SK-N-SH treated with all-trans-retinoic acid at 6 μM for 48 hours (cell line): ENCODE measurements at regions not wholly inside any gene's neighbourhood (a gene's known extent, or its start where the extent isn't known, plus 50 kb on each side); places are given as distances from the start of the nearest gene placed in this dataset.

ENCODE experiments used
- ATAC-seq: fragments of 200-7000 bp; cut with Tn5 transposase; 3 replicates; pipeline ENCODE4 v1.9.1; 2020; ENCODE audit warnings: mild to moderate bottlenecking, moderate library complexity
- ARNTL ChIP-seq: fragments of 450-650 bp; formaldehyde crosslinking; IDR thresholded peaks from 2 replicates; pipeline ENCODE4 v1.5.0; 2020; ENCODE audit warnings: low read depth, mild to moderate bottlenecking, moderate library complexity, borderline replicate concordance
- BACH2 ChIP-seq: fragments of 250-450 bp; sonication (Bioruptor Pico); IDR thresholded peaks from 2 replicates; pipeline ENCODE4 v1.9.0; 2021; ENCODE audit warnings: mild to moderate bottlenecking, borderline replicate concordance
- CSDC2 ChIP-seq: fragments of 250-450 bp; sonication (Bioruptor Pico); IDR thresholded peaks from 2 replicates; pipeline ENCODE4 v1.5.0; 2020; ENCODE audit warnings: mild to moderate bottlenecking, moderate library complexity
- CSRNP3 ChIP-seq: fragments of 250-450 bp; sonication (Bioruptor Pico); IDR thresholded peaks from 2 replicates; pipeline ENCODE4 v1.5.1; 2021; ENCODE audit warnings: mild to moderate bottlenecking, moderate library complexity
- ESRRG ChIP-seq: fragments of 250-450 bp; sonication (Bioruptor Pico); IDR thresholded peaks from 2 replicates; pipeline ENCODE4 v1.6.1; 2021; ENCODE audit warnings: mild to moderate bottlenecking
- GLIS3 ChIP-seq: fragments of 250-450 bp; sonication (Bioruptor Pico); IDR thresholded peaks from 2 replicates; pipeline ENCODE4 v1.5.0; 2020; ENCODE audit warnings: mild to moderate bottlenecking, moderate library complexity
- ISL1 ChIP-seq: fragments of 250-450 bp; sonication (Bioruptor Pico); IDR thresholded peaks from 2 replicates; pipeline ENCODE4 v2.1.2; 2022; ENCODE audit warnings: mild to moderate bottlenecking, moderate library complexity
- OSR1 ChIP-seq: fragments of 250-450 bp; sonication (Bioruptor Pico); IDR thresholded peaks from 2 replicates; pipeline ENCODE4 v1.8.0; 2022; ENCODE audit warnings: moderate library complexity, mild to moderate bottlenecking, inconsistent platforms
- PATZ1 ChIP-seq: fragments of 250-450 bp; sonication (Bioruptor Pico); IDR thresholded peaks from 2 replicates; pipeline ENCODE4 v1.8.0; 2020; ENCODE audit warnings: mild to moderate bottlenecking, moderate library complexity, borderline replicate concordance
- POU6F1 ChIP-seq: fragments of 250-450 bp; sonication (Bioruptor Pico); IDR thresholded peaks from 2 replicates; pipeline ENCODE4 v1.8.0; 2021; ENCODE audit warnings: low read depth, mild to moderate bottlenecking, moderate library complexity, borderline replicate concordance
- PPARA ChIP-seq: fragments of 250-450 bp; sonication (Bioruptor Pico); IDR thresholded peaks from 2 replicates; pipeline ENCODE4 v1.5.0; 2020; ENCODE audit warnings: mild to moderate bottlenecking, borderline replicate concordance
- RARB ChIP-seq: fragments of 250-450 bp; sonication (Bioruptor Pico); IDR thresholded peaks from 2 replicates; pipeline ENCODE4 v1.8.0; 2021; ENCODE audit warnings: mild to moderate bottlenecking, moderate library complexity
- SNAI2 ChIP-seq: fragments of 250-450 bp; sonication (Bioruptor Pico); IDR thresholded peaks from 2 replicates; pipeline ENCODE4 v1.5.0; 2020; ENCODE audit warnings: mild to moderate bottlenecking, moderate library complexity
- TOX ChIP-seq: fragments of 250-450 bp; sonication (Bioruptor Pico); IDR thresholded peaks from 2 replicates; pipeline ENCODE4 v1.8.0; 2021; ENCODE audit warnings: mild to moderate bottlenecking, moderate library complexity, borderline replicate concordance
- TSHZ2 ChIP-seq: fragments of 250-450 bp; sonication (Bioruptor Pico); IDR thresholded peaks from 2 replicates; pipeline ENCODE4 v1.5.0; 2020; ENCODE audit warnings: mild to moderate bottlenecking, moderate library complexity
- ZC3H10 ChIP-seq: fragments of 250-450 bp; sonication (Bioruptor Pico); IDR thresholded peaks from 2 replicates; pipeline ENCODE4 v1.5.1; 2021; ENCODE audit warnings: mild to moderate bottlenecking, moderate library complexity
- ZFP3 ChIP-seq: fragments of 250-450 bp; sonication (Bioruptor Pico); IDR thresholded peaks from 2 replicates; pipeline ENCODE4 v1.5.0; 2020; ENCODE audit warnings: mild to moderate bottlenecking, moderate library complexity
- ZFP30 ChIP-seq: fragments of 450-650 bp; formaldehyde crosslinking; IDR thresholded peaks from 2 replicates; pipeline ENCODE4 v1.5.0; 2022; ENCODE audit warnings: mild to moderate bottlenecking, moderate library complexity
- ZNF565 ChIP-seq: fragments of 450-650 bp; formaldehyde crosslinking; conservative IDR thresholded peaks from 2 replicates; pipeline ENCODE4 v1.5.0; 2020; ENCODE audit warnings: low read depth, mild to moderate bottlenecking, moderate library complexity
- ZNF70 ChIP-seq: fragments of 450-650 bp; formaldehyde crosslinking; IDR thresholded peaks from 2 replicates; pipeline ENCODE4 v1.5.0; 2020; ENCODE audit warnings: mild to moderate bottlenecking, moderate library complexity
- ZNF8 ChIP-seq: fragments of 450-650 bp; formaldehyde crosslinking; IDR thresholded peaks from 2 replicates; pipeline ENCODE4 v1.5.0; 2020; ENCODE audit warnings: mild to moderate bottlenecking, moderate library complexity
- TF ChIP-seq, protein P1 (sequence below): fragments of 250-450 bp; sonication (Bioruptor Pico); IDR thresholded peaks from 2 replicates; pipeline ENCODE4 v1.5.1; 2020; ENCODE audit warnings: low read depth, mild to moderate bottlenecking, moderate library complexity

- no peak for ATAC-seq
- TF ChIP-seq SNAI2 (CRISPR knock-in tag), result no peak
- TF ChIP-seq, protein P1, sequence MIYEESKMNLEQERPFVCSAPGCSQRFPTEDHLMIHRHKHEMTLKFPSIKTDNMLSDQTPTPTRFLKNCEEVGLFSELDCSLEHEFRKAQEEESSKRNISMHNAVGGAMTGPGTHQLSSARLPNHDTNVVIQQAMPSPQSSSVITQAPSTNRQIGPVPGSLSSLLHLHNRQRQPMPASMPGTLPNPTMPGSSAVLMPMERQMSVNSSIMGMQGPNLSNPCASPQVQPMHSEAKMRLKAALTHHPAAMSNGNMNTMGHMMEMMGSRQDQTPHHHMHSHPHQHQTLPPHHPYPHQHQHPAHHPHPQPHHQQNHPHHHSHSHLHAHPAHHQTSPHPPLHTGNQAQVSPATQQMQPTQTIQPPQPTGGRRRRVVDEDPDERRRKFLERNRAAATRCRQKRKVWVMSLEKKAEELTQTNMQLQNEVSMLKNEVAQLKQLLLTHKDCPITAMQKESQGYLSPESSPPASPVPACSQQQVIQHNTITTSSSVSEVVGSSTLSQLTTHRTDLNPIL (CRISPR knock-in tag), result no peak
- no peak for TF ChIP-seq ZNF565 (CRISPR knock-in tag)
- TF ChIP-seq GLIS3 (CRISPR knock-in tag), result no peak
- TF ChIP-seq ZFP3 (CRISPR knock-in tag), result no peak
- no peak for TF ChIP-seq ARNTL (CRISPR knock-in tag)
- no peak for TF ChIP-seq CSDC2 (CRISPR knock-in tag)
- TF ChIP-seq ZFP30 (CRISPR knock-in tag), result no peak
- TF ChIP-seq POU6F1, result no peak
- no peak for TF ChIP-seq ZNF70 (CRISPR knock-in tag)
- no peak for TF ChIP-seq RARB (CRISPR knock-in tag)
- no peak for TF ChIP-seq PATZ1 (CRISPR knock-in tag)
- TF ChIP-seq PPARA, result no peak
- TF ChIP-seq TSHZ2 (CRISPR knock-in tag), result no peak
- no peak for TF ChIP-seq ZNF8 (CRISPR knock-in tag)
- no peak for TF ChIP-seq ISL1
- TF ChIP-seq CSRNP3, result no peak
- TF ChIP-seq OSR1 (CRISPR knock-in tag), result no peak
Observed at GRCh38 chr13:104769545-104769944, 1703.3 kb upstream of the SLC10A2 start.

- no peak for ATAC-seq
- TF ChIP-seq CSDC2 (CRISPR knock-in tag) (no peak), ZNF565 (CRISPR knock-in tag) (no peak), BACH2 (CRISPR knock-in tag) (no peak), PPARA (no peak), ZC3H10 (no peak), ZFP30 (CRISPR knock-in tag) (no peak), SNAI2 (CRISPR knock-in tag) (no peak), OSR1 (CRISPR knock-in tag) (no peak), CSRNP3 (no peak), PATZ1 (CRISPR knock-in tag) (no peak), TSHZ2 (CRISPR knock-in tag) (no peak), GLIS3 (CRISPR knock-in tag) (no peak), POU6F1 (no peak), TOX (CRISPR knock-in tag) (no peak), ARNTL (CRISPR knock-in tag) (no peak), ISL1 (no peak), ESRRG (CRISPR knock-in tag) (no peak)
Observed at GRCh38 chr13:104766319-104766718, 1700.1 kb upstream of the SLC10A2 start.
